Esophagus squamous epithelium (tissue), 5 donors: ENCODE measurements at regions not wholly inside any gene's neighbourhood (a gene's known extent, or its start where the extent isn't known, plus 50 kb on each side); places are given as distances from the start of the nearest gene placed in this dataset.

Experiments
- DNase-seq: peaks from one replicate; lab custom pipeline; 2025; lab: John Stamatoyannopoulos, UW
- H3K27ac ChIP-seq, 4 donors: fragments of 200-600 bp; sonication (generic); one replicate each; pipeline ENCODE4 v1.5.1; 2016 to 2019; ENCODE audit warnings: mild to moderate bottlenecking in 1 of 4
- H3K27me3 ChIP-seq, 4 donors: fragments of 200-600 bp; sonication (generic); 1 replicate in 3 of 4; 2 replicates in 1 of 4; pipeline versions ENCODE4 v1.5.1 to v1.6.0; 2017 to 2021; ENCODE audit warnings: antibody characterized with exemption in 1 of 4
- H3K36me3 ChIP-seq, 3 donors: fragments of 200-600 bp; sonication (generic); one replicate each; pipeline ENCODE4 v1.5.1; 2016 to 2019
- H3K4me1 ChIP-seq, 3 donors: fragments of 200-600 bp; sonication (generic); one replicate each; pipeline ENCODE4 v1.5.1; 2017 to 2019
- H3K4me3 ChIP-seq, 4 donors: fragments of 200-600 bp; sonication (generic); 1 replicate in 3 of 4; 2 replicates in 1 of 4; pipeline ENCODE4 v1.5.1; 2016 to 2019; ENCODE audit warnings: mild to moderate bottlenecking in 2 of 4, moderate library complexity in 1 of 4
- H3K9me3 ChIP-seq, 3 donors: fragments of 200-600 bp; sonication (generic); one replicate each; pipeline ENCODE4 v1.5.1; 2016 to 2019
- CTCF ChIP-seq, 6 experiments: fragments of 450-650 bp in 4 of 6; fragments of 200-600 bp in 2 of 6; sonication (generic) in 2 of 6; IDR thresholded peaks; one replicate each; pipeline ENCODE4 v1.5.1; 2016 to 2019; ENCODE audit warnings: antibody characterized with exemption in 6 of 6, mild to moderate bottlenecking in 4 of 6, moderate library complexity in 4 of 6
- POLR2A ChIP-seq, 4 donors: fragments of 450-650 bp; IDR thresholded peaks; one replicate each; pipeline ENCODE4 v1.6.1; 2017; ENCODE audit warnings: antibody characterized with exemption in 4 of 4, mild to moderate bottlenecking in 4 of 4, moderate library complexity in 3 of 4
- WGBS, 2 donors: methylation state at CpG; one replicate each; pipeline ENCODE4 v1.1.5; 2018; 5-methylcytosine and 5-hydroxymethylcytosine counted together
- intact Hi-C: fragments of 100-400 bp; cut with DNase I; formaldehyde crosslinking; loops from one replicate; pipeline ENCODE4 v1.15.0; 2022
- donor health status: DM: yes; HTN: yes; CAD: no.

DNA sequence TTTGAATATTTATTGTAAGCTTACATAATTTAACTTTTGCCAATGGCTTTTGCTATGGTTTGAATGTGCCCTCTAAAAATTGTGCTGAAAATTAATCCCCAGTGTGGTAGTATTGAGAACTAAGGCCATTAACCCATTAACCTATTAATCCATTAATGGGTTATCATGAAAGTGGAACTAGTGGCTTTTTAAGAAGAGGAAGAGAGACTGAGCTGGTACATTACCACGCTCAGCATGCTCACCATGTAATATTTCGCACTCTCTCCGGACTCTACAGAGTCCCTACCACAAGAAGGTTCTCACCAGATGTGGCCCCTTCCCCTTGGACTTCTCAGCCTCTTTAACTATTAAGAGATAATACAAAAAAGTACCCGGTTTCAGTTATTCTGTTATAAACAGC lies 164.4 kb upstream of the ZRANB2 start:
- H3K4me1 ChIP-seq, result no peaks in the 10 kb centered on the region
- no peaks in the 10 kb centered on the region for H3K9me3 ChIP-seq
- H3K27me3 ChIP-seq, result no peaks in the 10 kb centered on the region
- H3K36me3 ChIP-seq, result no peaks in the 10 kb centered on the region
- intact Hi-C loops, result no loop called here
- no peak for DNase-seq
- TF ChIP-seq POLR2A (IDR thresholded peaks at IDR 0.05), result no peak
- TF ChIP-seq CTCF (IDR thresholded peaks at IDR 0.05), result no peak
- H3K4me3 ChIP-seq, result no peak overlapping the region
- no peak overlapping the region for H3K27ac ChIP-seq
- 80 to 87% methylated on average over 4 of the region's 4 CpGs for WGBS, 2 donors

GRCh38 chr1:71242239-71242638 lies 161.4 kb upstream of the ZRANB2 start:
- no peaks in the 10 kb centered on the region for H3K9me3 ChIP-seq
- H3K4me1 ChIP-seq, result no peaks in the 10 kb centered on the region
- H3K36me3 ChIP-seq, result no peaks in the 10 kb centered on the region
- H3K27ac ChIP-seq, result no peak overlapping the region
- no peak overlapping the region for H3K4me3 ChIP-seq
- intact Hi-C loops, result no loop called here
- WGBS, 2 donors, result 83 to 84% methylated on average over 1 of the region's 1 CpG
- no peak for DNase-seq
- no peak for TF ChIP-seq CTCF (IDR thresholded peaks at IDR 0.05)
- TF ChIP-seq POLR2A (IDR thresholded peaks at IDR 0.05), result no peak
- no peaks in the 10 kb centered on the region for H3K27me3 ChIP-seq

GRCh38 chr1:71240656-71241055 lies 159.8 kb upstream of the ZRANB2 start:
- Histone ChIP-seq H3K27ac (no peak overlapping the region), H3K36me3 (no peaks in the 10 kb centered on the region), H3K4me3 (no peak overlapping the region), H3K4me1 (no peaks in the 10 kb centered on the region), H3K27me3 (no peaks in the 10 kb centered on the region), H3K9me3 (no peaks in the 10 kb centered on the region)
- WGBS, 2 donors, result 90 to 92% methylated on average over 1 of the region's 1 CpG
- DNase-seq, result no peak
- no peak for TF ChIP-seq CTCF (IDR thresholded peaks at IDR 0.05)
- no peak for TF ChIP-seq POLR2A (IDR thresholded peaks at IDR 0.05)
- intact Hi-C loops, result no loop called here

GRCh38 chr1:71236503-71236902 lies 155.7 kb upstream of the ZRANB2 start:
- H3K4me1 ChIP-seq, result no peaks in the 10 kb centered on the region
- WGBS, 2 donors, result 64 to 72% methylated on average over 2 of the region's 2 CpGs
- TF ChIP-seq POLR2A (IDR thresholded peaks at IDR 0.05) (no peak), CTCF (IDR thresholded peaks at IDR 0.05) (no peak)
- intact Hi-C loops, result no loop called here
- no peaks in the 10 kb centered on the region for H3K9me3 ChIP-seq
- no peaks in the 10 kb centered on the region for H3K36me3 ChIP-seq
- no peaks in the 10 kb centered on the region for H3K27me3 ChIP-seq
- no peak overlapping the region for H3K4me3 ChIP-seq
- no peak overlapping the region for H3K27ac ChIP-seq
- no peak for DNase-seq

- TF ChIP-seq CTCF (IDR thresholded peaks at IDR 0.05) (no peak), POLR2A (IDR thresholded peaks at IDR 0.05) (no peak)
- Histone ChIP-seq H3K36me3 (no peaks in the 10 kb centered on the region), H3K27ac (no peak overlapping the region), H3K27me3 (no peaks in the 10 kb centered on the region), H3K4me1 (no peaks in the 10 kb centered on the region), H3K9me3 (no peaks in the 10 kb centered on the region), H3K4me3 (no peak overlapping the region)
- 86 to 90% methylated on average over 1 of the region's 1 CpG for WGBS, 2 donors
- intact Hi-C loops, result no loop called here
- DNase-seq, result no peak
These were observed 152.8 kb upstream of the ZRANB2 start for GRCh38 chr1:71233645-71234044.
